NCI-H748 (cell line): ENCODE measurements at regions not wholly inside any gene's neighbourhood (a gene's known extent, or its start where the extent isn't known, plus 50 kb on each side); places are given as distances from the start of the nearest gene placed in this dataset.

Experiments
- DNase-seq: peaks from one replicate; lab custom pipeline; 2025; ENCODE audit not compliant: unreplicated experiment; lab: John Stamatoyannopoulos, UW

GRCh38 chr7:22005151-22005550 lies 59.5 kb upstream of the CDCA7L start:
- no peak for DNase-seq

GRCh38 chr7:22002726-22003125 lies 57.0 kb upstream of the CDCA7L start:
- no peak for DNase-seq

- peak; percentile 56 for DNase-seq
These were observed 55.8 kb upstream of the CDCA7L start for GRCh38 chr7:22001345-22002004.

GRCh38 chr7:21999896-22000295 lies 54.2 kb upstream of the CDCA7L start:
- no peak for DNase-seq

- DNase-seq: no peak
These were observed 50.9 kb upstream of the CDCA7L start for GRCh38 chr7:21996641-21997040.
